ENCODE measurements at regions not wholly inside any gene's neighbourhood (a gene's known extent, or its start where the extent isn't known, plus 50 kb on each side); places are given as distances from the start of the nearest gene placed in this dataset.
"Not testable (repeated sequence)": the region's sequence is repeated elsewhere in the genome, so short reads cannot be mapped to it uniquely, and the experiment has no call there.

DNA sequence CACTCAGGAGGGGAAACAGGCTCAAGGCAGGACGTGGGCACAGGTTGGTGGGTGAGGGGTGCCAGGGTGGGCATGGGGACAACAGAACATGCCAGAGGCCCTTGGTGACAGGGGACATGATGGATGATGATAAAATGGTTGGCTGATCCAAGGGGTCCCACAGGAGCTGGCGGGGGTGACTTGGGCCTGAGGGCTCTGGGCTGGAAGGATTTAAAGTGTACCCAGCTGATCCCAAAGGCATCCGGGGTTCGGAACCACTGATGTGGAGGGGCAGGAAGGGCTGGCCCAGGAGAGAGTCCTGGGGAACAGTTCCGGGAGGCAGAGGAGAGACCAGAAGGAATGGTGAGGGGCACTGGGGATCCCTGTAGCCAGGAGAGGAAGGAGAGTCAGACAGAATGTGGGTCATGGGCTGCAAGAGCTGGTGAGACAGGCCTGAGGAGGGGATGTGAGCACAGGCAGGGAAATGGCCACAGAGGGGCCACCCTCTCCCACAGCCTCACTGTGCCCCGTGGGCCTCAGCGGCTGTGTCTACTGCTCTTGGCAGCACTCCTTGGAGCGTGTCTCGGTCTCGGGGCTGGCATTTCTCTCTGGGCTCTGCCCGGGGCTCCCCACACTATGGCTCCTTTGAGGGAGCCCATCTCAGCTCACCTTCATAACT lies 70.7 kb upstream of the PTPN20 start:
- not testable (repeated sequence) for H3K4me2 ChIP-seq (ENCODE audit: low read depth, low read length, poor library complexity, severe bottlenecking)

DNA sequence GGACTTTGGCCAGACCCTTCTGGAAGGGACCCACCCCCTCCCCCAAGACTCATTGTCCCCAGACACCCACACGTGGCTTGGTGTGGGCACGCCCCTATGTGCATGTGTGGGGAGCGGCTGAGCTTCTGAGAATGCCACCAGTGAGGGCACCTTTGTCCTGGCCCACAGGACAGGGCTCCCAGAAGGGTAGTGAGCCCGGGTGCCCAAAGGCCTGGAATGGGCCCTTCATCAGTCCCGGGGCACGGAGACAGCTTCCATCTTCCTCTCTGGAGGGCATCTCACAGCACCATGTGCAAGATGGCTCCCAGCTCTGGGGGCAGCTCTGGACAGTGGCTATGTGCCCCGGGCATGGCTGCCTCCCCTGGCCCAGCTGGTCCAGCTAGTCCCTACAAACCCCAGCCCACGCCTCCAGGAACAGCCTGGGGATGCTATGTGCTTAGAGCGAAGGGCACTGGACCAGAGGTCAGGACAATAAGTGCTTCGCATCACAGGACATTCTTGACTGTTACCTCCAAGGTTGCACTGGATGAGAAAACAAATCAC lies 70.1 kb upstream of the PTPN20 start:
- not testable (repeated sequence) for H3K36me3 ChIP-seq (ENCODE audit: insufficient read depth, low read length); H2AFZ ChIP-seq (ENCODE audit: low read length); H3K9me3 ChIP-seq (ENCODE audit: insufficient read depth, low read depth, low read length); H3K4me3 ChIP-seq (ENCODE audit: low read length, poor library complexity, severe bottlenecking); H3K4me1 ChIP-seq (ENCODE audit: insufficient read depth, low read length, poor library complexity, severe bottlenecking); H3K79me2 ChIP-seq (ENCODE audit: insufficient read depth, low read length); H3K9ac ChIP-seq (ENCODE audit: low read depth, low read length, poor library complexity, severe bottlenecking); H3K9me2 ChIP-seq (replicated peaks; ENCODE audit: low read depth, low read length); H3K27me3 ChIP-seq (ENCODE audit: insufficient read depth, low read length, poor library complexity, severe bottlenecking); H4K20me1 ChIP-seq (ENCODE audit: insufficient read depth, low read length, poor library complexity, severe bottlenecking); H3K4me2 ChIP-seq (ENCODE audit: low read depth, low read length, poor library complexity, severe bottlenecking); H3F3A ChIP-seq (ENCODE audit: low read depth)

More for the DNA sequence above, 70.7 kb upstream of the PTPN20 start:
- not testable (repeated sequence) for H3K79me2 ChIP-seq (ENCODE audit: insufficient read depth, low read length); H3K4me1 ChIP-seq (ENCODE audit: insufficient read depth, low read length, poor library complexity, severe bottlenecking); H3K36me3 ChIP-seq (ENCODE audit: insufficient read depth, low read length); H3K9me2 ChIP-seq (replicated peaks; ENCODE audit: low read depth, low read length); H4K20me1 ChIP-seq (ENCODE audit: insufficient read depth, low read length, poor library complexity, severe bottlenecking); H3K9me3 ChIP-seq (ENCODE audit: insufficient read depth, low read depth, low read length); H2AFZ ChIP-seq (ENCODE audit: low read length); H3F3A ChIP-seq (ENCODE audit: low read depth); H3K4me3 ChIP-seq (ENCODE audit: low read length, poor library complexity, severe bottlenecking); H3K9ac ChIP-seq (ENCODE audit: low read depth, low read length, poor library complexity, severe bottlenecking); H3K27me3 ChIP-seq (ENCODE audit: insufficient read depth, low read length, poor library complexity, severe bottlenecking)

DNA sequence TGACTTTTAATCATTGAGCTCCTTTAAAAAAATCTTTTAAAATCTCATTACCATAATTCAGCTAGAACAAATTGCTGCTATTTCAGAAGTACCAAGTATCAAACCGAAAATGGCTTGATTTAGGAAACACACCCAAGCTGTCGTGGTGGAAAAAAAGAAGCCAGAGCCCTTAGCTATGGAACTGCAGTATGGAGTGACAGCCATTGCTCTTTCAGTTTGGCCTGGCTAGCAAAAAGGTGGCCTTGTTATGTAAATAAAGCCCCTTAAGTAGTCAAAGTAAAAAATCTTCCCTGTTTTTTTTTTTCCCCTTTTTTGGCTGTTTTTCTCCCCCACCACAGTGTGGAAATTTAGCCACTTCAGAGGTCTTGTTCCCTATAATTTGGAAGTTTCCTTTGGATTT lies 66.0 kb upstream of the PTPN20 start:
- H2AFZ ChIP-seq (ENCODE audit: low read length); H3K4me2 ChIP-seq (ENCODE audit: low read depth, low read length, poor library complexity, severe bottlenecking); H3K9me3 ChIP-seq (ENCODE audit: insufficient read depth, low read depth, low read length); H3K4me1 ChIP-seq (ENCODE audit: insufficient read depth, low read length, poor library complexity, severe bottlenecking); H3K36me3 ChIP-seq (ENCODE audit: insufficient read depth, low read length); H3F3A ChIP-seq (ENCODE audit: low read depth); H3K79me2 ChIP-seq (ENCODE audit: insufficient read depth, low read length); H4K20me1 ChIP-seq (ENCODE audit: insufficient read depth, low read length, poor library complexity, severe bottlenecking); H3K9me2 ChIP-seq (replicated peaks; ENCODE audit: low read depth, low read length); H3K27me3 ChIP-seq (ENCODE audit: insufficient read depth, low read length, poor library complexity, severe bottlenecking); H3K9ac ChIP-seq (ENCODE audit: low read depth, low read length, poor library complexity, severe bottlenecking); H3K4me3 ChIP-seq (ENCODE audit: low read length, poor library complexity, severe bottlenecking): not testable (repeated sequence)

DNA sequence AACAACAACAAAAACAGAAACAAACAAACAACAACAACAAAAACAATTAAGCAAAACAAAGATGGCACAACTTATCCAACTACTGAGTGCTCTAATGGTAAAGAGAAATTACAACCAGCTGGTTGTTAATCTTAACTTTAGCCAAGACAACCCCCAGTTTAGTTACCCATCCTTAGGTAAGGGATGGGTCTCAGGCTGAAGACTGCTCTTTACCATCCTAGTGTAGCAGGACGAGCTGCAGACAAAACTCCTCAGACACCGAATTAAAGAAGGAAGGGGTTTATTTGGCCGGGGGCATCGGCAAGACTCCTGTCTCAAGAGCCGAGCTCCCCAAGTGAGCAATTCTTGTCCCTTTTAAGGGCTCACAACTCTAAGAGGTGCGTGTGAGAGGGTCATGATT lies 65.6 kb upstream of the PTPN20 start:
- H3K9me3 ChIP-seq (ENCODE audit: insufficient read depth, low read depth, low read length); H3K4me1 ChIP-seq (ENCODE audit: insufficient read depth, low read length, poor library complexity, severe bottlenecking): not testable (repeated sequence)

DNA sequence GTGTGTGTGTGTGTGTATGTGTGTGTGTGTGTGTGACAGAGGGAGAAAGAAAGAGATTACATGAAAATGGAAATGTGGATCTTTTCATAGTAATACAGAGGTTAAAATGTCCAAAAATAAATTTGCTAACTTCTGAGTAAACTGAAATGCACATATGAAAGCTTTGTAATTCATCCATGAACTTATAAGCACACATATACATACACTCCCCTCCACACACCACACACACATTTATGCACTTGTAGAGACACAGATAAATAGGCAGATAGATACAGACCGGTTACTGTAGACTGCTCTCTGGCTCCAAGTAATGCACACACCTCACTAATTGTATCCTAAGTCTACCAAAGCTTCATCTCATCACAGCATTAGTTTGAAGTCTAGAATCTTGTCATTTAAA lies 50.5 kb upstream of the PTPN20 start:
- H3K9ac ChIP-seq (ENCODE audit: low read depth, low read length, poor library complexity, severe bottlenecking); H3K36me3 ChIP-seq (ENCODE audit: insufficient read depth, low read length); H3K4me1 ChIP-seq (ENCODE audit: insufficient read depth, low read length, poor library complexity, severe bottlenecking); H3K9me2 ChIP-seq (replicated peaks; ENCODE audit: low read depth, low read length); H3F3A ChIP-seq (ENCODE audit: low read depth); H3K79me2 ChIP-seq (ENCODE audit: insufficient read depth, low read length); H2AFZ ChIP-seq (ENCODE audit: low read length); H3K4me2 ChIP-seq (ENCODE audit: low read depth, low read length, poor library complexity, severe bottlenecking); H4K20me1 ChIP-seq (ENCODE audit: insufficient read depth, low read length, poor library complexity, severe bottlenecking); H3K9me3 ChIP-seq (ENCODE audit: insufficient read depth, low read depth, low read length); H3K4me3 ChIP-seq (ENCODE audit: low read length, poor library complexity, severe bottlenecking); H3K27me3 ChIP-seq (ENCODE audit: insufficient read depth, low read length, poor library complexity, severe bottlenecking): not testable (repeated sequence)

More for the DNA sequence above, 65.6 kb upstream of the PTPN20 start:
- H3K79me2 ChIP-seq (ENCODE audit: insufficient read depth, low read length); H3K36me3 ChIP-seq (ENCODE audit: insufficient read depth, low read length); H3K27me3 ChIP-seq (ENCODE audit: insufficient read depth, low read length, poor library complexity, severe bottlenecking); H3K9me2 ChIP-seq (replicated peaks; ENCODE audit: low read depth, low read length); H3K9ac ChIP-seq (ENCODE audit: low read depth, low read length, poor library complexity, severe bottlenecking); H3F3A ChIP-seq (ENCODE audit: low read depth); H4K20me1 ChIP-seq (ENCODE audit: insufficient read depth, low read length, poor library complexity, severe bottlenecking); H3K4me3 ChIP-seq (ENCODE audit: low read length, poor library complexity, severe bottlenecking); H2AFZ ChIP-seq (ENCODE audit: low read length); H3K4me2 ChIP-seq (ENCODE audit: low read depth, low read length, poor library complexity, severe bottlenecking): not testable (repeated sequence)

Data from Loucy (cell line).